ENCODE measurements at regions not wholly inside any gene's neighbourhood (a gene's known extent, or its start where the extent isn't known, plus 50 kb on each side); places are given as distances from the start of the nearest gene placed in this dataset.

DNA sequence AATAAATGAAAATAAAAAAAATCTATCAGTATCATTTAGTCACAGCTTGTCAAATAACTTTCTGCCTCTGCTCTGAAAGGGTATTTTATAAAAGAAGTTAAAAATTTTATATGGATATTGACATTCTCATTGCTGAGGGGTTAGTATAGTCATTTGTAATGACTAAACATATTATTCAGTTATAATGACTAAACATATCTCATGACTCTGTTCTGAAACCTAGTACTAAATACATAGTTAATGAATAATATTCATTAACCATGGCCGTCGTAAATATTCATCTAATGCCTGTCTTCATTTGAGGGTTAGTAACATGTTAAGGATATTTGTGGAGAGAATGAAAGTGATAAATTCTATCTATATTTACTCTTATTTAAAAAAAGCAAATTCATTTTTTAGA, 69.1 kb upstream of the MAP4K3 start:
- peaks cover 17% of the 10 kb centered on the region for H3K27me3 Mint-ChIP-seq
- H3K36me3 Mint-ChIP-seq, result no peaks in the 10 kb centered on the region
- no peaks in the 10 kb centered on the region for H3K9me3 Mint-ChIP-seq
- H3K27ac Mint-ChIP-seq, result no peak overlapping the region
- CTCF ChIA-PET, result interaction anchor here (0.7 kb wide), 1 partner anchor 945 kb away, joined by 3 read pairs; no protein-coding TSS in a partner anchor
- no peak overlapping the region for H3K4me3 Mint-ChIP-seq
- DNase-seq, result no peak
- H3K4me1 Mint-ChIP-seq, result no peaks in the 10 kb centered on the region

DNA sequence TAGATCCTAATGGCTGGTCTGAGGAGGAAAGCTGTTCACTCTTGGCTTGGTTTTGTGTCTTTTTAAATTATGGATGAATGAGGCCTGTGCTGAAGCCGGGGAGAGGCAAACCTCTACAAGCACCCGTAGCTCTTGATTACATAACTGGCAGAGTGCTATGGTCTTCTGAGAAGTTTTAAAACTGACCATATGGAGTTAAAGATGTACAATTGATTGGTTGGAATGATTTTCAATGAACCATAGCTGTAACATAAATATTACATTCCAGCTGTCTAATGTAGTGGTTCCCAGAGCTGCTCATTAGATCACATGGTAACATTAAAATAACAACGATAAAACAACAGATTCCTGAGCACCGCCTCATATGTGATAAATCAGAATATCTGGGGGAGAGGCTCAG, 71.1 kb upstream of the MAP4K3 start:
- no peaks in the 10 kb centered on the region for H3K9me3 Mint-ChIP-seq
- CTCF ChIA-PET, result no interaction called here
- H3K4me3 Mint-ChIP-seq, result no peak overlapping the region
- no peak overlapping the region for H3K27ac Mint-ChIP-seq
- peaks cover under 1% of the 10 kb centered on the region for H3K4me1 Mint-ChIP-seq
- peaks cover 6% of the 10 kb centered on the region for H3K27me3 Mint-ChIP-seq
- no peaks in the 10 kb centered on the region for H3K36me3 Mint-ChIP-seq
- DNase-seq, result no peak

DNA sequence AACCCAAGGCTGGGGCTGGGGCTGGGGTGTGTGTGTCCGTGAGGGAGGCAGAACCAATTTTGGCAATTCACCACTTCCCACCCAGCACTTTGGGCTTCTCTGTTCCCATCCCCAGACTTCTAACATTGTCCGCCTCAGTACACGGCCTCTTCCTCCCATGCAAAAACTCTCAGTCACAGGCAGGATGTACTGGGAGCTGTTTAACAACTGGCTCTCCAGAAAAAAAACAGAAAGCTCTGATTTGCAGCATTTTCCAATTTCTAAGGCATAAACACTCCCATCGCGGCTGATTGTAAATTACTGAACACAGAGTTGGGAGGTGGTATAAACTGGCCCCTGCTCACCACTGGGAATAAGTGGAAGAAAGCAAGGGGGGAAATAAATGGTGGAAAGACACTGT, 73.1 kb upstream of the MAP4K3 start:
- H3K36me3 Mint-ChIP-seq, result no peaks in the 10 kb centered on the region
- H3K27ac Mint-ChIP-seq, result no peak overlapping the region
- DNase-seq, result no peak
- no peaks in the 10 kb centered on the region for H3K9me3 Mint-ChIP-seq
- no peaks in the 10 kb centered on the region for H3K27me3 Mint-ChIP-seq
- no peak overlapping the region for H3K4me3 Mint-ChIP-seq
- CTCF ChIA-PET, result no interaction called here
- peaks cover 9% of the 10 kb centered on the region for H3K4me1 Mint-ChIP-seq

DNA sequence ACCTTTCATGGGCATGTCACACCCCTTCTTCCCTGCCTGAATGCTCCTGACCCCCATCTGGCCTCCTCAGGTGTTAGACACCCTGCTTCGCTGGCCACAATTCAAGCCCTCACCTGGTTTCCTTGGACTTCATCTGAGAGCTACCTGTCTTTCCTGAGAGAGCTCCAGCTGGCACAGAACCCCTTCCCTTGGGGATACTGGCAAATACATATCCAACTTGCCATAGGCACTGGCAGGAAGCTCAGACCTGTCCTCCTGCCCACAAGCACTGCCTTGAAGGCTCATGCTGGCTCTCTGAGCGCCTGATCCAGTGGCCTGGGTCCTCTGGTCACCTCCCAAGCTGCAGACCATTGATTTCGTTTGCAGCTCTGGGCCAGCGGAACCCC, 74.1 kb upstream of the MAP4K3 start:
- Mint-ChIP-seq H3K36me3 (no peaks in the 10 kb centered on the region), H3K4me3 (no peak overlapping the region), H3K4me1 (peaks cover 9% of the 10 kb centered on the region), H3K27me3 (no peaks in the 10 kb centered on the region), H3K27ac (no peak overlapping the region), H3K9me3 (no peaks in the 10 kb centered on the region)
- CTCF ChIA-PET, result interaction anchor here (0.7 to 1.8 kb wide), 3 partner anchors 14 to 219 kb away, joined by 3 to 5 read pairs (median 4); no protein-coding TSS in a partner anchor
- no peak for DNase-seq

DNA sequence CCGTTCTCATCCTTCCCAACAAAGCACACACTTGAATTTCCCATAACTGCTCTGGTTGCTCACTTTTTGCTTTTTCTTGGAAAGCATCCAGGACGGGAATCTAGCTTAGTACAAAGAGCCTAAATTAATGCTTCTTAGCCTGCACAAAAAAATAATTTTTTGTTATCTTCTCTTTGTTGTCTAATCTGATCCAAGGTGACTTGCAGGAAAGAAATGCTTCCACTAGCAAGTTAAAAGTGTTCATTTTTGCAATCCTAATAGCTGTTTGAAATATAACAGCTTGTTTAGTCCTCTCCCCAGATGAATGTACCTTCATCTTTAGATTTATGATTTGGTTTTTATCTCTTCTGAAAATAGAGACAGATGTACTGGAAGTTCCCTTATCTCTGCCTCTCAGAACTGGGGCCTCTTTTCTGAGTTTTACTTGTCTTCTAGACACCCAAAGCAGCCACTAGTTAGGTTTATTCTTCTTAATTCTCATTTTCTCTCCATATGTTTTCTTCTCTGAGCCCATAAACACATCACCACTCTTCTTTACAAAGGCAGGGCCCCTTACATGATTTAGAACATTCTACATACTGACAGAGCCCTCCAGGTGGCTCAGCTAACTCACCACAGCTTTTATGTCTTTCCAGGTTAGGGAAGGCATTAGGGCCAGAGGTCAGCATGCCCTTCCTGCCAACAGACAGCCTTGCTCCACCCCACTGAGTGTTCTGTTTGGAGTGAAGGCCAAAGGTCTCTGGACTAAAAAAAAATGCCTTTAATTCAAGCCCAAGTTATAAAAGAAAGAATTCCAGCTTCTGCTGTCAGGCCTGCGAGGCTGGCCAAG, 74.7 kb upstream of the MAP4K3 start:
- Mint-ChIP-seq H3K36me3 (no peaks in the 10 kb centered on the region), H3K27ac (no peak overlapping the region), H3K27me3 (no peaks in the 10 kb centered on the region), H3K4me1 (peaks cover 9% of the 10 kb centered on the region), H3K4me3 (no peak overlapping the region), H3K9me3 (no peaks in the 10 kb centered on the region)
- CTCF ChIA-PET, result interaction anchor here (0.7 to 1.8 kb wide), 4 partner anchors 15 to 218 kb away, joined by 3 to 5 read pairs (median 4); no protein-coding TSS in a partner anchor
- DNase-seq, result no peak

DNA sequence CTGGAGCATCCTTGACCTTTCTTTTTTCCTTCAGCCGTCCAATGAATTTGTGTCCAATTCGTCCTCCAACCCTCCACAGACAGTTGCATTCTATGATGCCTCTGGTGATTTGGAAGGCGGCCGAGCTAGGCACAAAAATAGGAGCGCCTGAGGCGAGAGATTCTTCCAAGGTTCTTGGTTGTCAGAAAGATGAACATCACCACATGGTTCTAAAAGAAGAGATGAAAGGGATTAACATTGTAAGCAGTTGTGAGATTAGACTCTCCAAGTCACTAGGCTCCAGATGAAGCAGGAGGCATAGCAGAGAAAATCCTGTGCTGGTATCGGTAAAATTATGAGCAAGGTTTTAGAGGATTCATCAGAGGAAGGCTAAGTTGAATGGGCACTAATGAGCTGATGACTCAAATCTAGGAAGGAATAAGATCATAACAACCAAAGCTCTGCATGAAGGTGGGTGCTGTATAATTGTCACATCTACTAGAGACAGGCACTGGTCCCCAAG, 75.4 kb upstream of the MAP4K3 start:
- Mint-ChIP-seq H3K4me3 (no peak overlapping the region), H3K27me3 (no peaks in the 10 kb centered on the region), H3K9me3 (no peaks in the 10 kb centered on the region), H3K36me3 (no peaks in the 10 kb centered on the region), H3K27ac (no peak overlapping the region), H3K4me1 (peaks cover 9% of the 10 kb centered on the region)
- DNase-seq, result no peak
- CTCF ChIA-PET, result interaction anchor here (1.0 to 1.8 kb wide), 2 partner anchors 133 to 214 kb away, joined by 3 to 5 read pairs; no protein-coding TSS in a partner anchor

DNA sequence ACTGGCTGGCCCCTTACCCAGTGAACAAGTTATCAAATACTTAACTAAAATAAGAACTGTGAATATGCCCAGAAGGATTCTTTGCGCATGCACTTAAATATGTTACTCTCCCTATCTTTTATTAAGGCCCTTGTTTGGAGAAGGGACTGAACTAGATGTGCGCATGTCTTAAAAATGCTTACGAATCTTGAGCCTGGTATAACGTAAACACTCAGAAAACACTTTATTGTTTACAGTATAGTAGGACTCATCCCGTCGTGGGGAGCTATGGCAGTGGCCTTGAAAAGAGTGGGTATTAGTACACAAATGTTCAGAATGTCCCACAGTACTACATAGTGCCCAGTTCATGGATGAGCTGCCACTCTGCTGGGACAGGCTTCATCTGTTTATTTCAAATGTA, 75.9 kb upstream of the MAP4K3 start:
- Mint-ChIP-seq H3K27ac (no peak overlapping the region), H3K36me3 (no peaks in the 10 kb centered on the region), H3K27me3 (no peaks in the 10 kb centered on the region), H3K4me1 (peaks cover 9% of the 10 kb centered on the region), H3K4me3 (no peak overlapping the region), H3K9me3 (no peaks in the 10 kb centered on the region)
- no peak for DNase-seq
- CTCF ChIA-PET, result interaction anchor here (1.8 kb wide), 1 partner anchor 133 kb away, joined by 5 read pairs; no protein-coding TSS in a partner anchor

DNA sequence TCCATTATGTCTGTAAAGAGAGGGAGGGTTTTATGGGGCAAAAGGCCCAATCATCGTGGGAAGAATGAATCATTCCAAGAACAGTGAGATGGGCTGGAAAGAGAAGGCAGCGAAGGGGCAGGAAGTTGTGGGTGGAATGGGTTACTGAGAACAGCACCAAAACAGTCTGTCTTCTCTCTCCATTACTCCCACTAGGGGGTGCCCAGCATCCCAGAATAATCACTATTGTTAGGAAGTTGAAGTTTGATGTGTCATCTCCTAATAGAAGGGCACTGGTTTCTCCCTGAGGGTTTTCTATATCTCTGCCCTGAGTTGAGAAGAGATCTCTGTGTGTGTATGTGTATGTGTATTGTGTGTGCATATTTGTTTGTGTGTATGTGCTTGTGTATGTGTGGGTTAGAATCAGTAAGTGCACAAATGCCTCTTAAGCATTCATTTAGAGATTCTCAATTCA, 76.6 kb upstream of the MAP4K3 start:
- CTCF ChIA-PET, result no interaction called here
- no peak overlapping the region for H3K4me3 Mint-ChIP-seq
- DNase-seq, result peak; percentile 30
- no peaks in the 10 kb centered on the region for H3K9me3 Mint-ChIP-seq
- H3K36me3 Mint-ChIP-seq, result no peaks in the 10 kb centered on the region
- H3K27ac Mint-ChIP-seq, result no peak overlapping the region
- H3K27me3 Mint-ChIP-seq, result no peaks in the 10 kb centered on the region
- H3K4me1 Mint-ChIP-seq, result peaks cover 9% of the 10 kb centered on the region

DNA sequence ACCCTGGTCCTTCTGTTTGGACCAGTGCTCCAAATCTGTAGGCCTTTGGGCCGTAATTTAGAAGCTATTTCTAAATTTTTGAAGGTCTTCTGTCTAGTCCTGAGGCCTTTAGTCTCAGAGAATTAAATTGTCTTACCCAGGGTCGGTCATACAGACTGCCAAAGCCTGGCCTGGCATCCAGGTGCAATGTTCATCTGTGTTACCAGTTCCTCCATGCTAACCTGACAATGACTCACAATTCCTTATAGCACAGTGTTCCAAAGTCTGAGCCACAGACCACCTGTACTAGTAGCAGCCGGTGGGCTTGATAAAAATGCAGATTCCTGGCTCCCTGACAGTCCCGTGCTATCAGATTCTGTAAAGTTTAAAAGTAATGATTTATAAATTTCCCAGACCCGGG, 77.7 kb upstream of the MAP4K3 start:
- Mint-ChIP-seq H3K27ac (no peak overlapping the region), H3K27me3 (no peaks in the 10 kb centered on the region), H3K9me3 (no peaks in the 10 kb centered on the region), H3K4me1 (peaks cover 9% of the 10 kb centered on the region), H3K4me3 (no peak overlapping the region), H3K36me3 (no peaks in the 10 kb centered on the region)
- DNase-seq, result no peak
- CTCF ChIA-PET, result interaction anchor here (0.5 to 1.2 kb wide), 2 partner anchors 14 to 135 kb away, joined by 3 to 4 read pairs; no protein-coding TSS in a partner anchor

DNA sequence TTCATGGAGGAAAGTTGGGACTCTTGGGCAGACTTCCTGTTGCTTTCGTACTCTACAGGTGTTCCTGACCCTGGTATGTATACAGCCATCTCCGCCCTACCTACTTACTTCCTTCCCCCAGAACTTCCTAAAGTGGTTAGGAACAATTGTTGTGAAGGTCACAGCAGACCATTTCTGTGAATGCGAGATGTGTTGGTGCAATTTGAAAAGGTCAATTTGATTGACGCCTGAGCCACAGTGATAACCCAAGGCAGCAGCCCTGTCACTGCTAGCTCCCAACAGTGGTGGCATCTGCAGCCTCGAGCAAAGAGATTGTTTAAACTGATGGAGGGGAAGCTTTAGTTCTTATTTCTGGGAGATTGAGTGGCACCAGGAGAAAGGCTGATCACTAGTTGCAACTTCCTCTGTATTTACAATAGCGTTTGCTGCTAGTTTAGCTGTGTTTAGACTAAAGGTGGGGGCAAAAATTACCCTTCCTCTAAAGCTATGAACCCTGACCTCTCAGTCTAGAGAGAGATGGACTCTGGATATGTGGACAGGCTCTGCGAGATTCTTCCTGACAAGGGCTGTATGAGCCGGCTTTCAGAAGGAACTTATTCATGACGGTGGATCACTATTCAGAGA, 78.3 kb upstream of the MAP4K3 start:
- Mint-ChIP-seq H3K9me3 (no peaks in the 10 kb centered on the region), H3K27me3 (no peaks in the 10 kb centered on the region), H3K4me3 (no peak overlapping the region), H3K27ac (no peak overlapping the region), H3K4me1 (peaks cover 9% of the 10 kb centered on the region), H3K36me3 (no peaks in the 10 kb centered on the region)
- CTCF ChIA-PET, result interaction anchor here (0.5 to 1.2 kb wide), 2 partner anchors 14 to 136 kb away, joined by 3 to 4 read pairs; no protein-coding TSS in a partner anchor
- no peak for DNase-seq

DNA sequence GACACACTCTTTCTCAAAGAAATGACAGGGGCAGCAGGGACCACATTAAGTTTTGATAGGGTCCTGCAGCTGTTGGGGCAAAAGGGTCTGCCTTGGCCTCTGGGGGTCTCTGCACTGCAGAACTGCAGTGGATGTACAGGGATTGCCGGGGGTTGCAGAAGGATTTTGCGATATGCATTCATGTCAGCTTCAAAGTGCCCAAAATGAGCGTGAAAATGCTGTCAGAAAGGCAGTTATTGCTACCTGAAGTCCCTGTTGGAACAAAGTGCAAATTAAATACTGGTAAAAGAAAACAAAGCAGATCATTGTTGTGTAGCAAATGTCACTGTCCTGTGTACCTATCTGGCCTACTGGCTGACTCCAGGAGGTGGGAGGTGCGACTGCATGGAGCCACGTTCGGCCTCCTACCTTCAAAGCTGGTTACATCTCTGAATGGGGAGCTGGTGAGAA, 78.8 kb upstream of the MAP4K3 start:
- no peak overlapping the region for H3K27ac Mint-ChIP-seq
- H3K4me3 Mint-ChIP-seq, result no peak overlapping the region
- no peaks in the 10 kb centered on the region for H3K27me3 Mint-ChIP-seq
- H3K4me1 Mint-ChIP-seq, result peaks cover 9% of the 10 kb centered on the region
- no peaks in the 10 kb centered on the region for H3K36me3 Mint-ChIP-seq
- no peaks in the 10 kb centered on the region for H3K9me3 Mint-ChIP-seq
- CTCF ChIA-PET, result interaction anchor here (1.2 kb wide), 1 partner anchor 136 kb away, joined by 3 read pairs; no protein-coding TSS in a partner anchor
- DNase-seq, result no peak

DNA sequence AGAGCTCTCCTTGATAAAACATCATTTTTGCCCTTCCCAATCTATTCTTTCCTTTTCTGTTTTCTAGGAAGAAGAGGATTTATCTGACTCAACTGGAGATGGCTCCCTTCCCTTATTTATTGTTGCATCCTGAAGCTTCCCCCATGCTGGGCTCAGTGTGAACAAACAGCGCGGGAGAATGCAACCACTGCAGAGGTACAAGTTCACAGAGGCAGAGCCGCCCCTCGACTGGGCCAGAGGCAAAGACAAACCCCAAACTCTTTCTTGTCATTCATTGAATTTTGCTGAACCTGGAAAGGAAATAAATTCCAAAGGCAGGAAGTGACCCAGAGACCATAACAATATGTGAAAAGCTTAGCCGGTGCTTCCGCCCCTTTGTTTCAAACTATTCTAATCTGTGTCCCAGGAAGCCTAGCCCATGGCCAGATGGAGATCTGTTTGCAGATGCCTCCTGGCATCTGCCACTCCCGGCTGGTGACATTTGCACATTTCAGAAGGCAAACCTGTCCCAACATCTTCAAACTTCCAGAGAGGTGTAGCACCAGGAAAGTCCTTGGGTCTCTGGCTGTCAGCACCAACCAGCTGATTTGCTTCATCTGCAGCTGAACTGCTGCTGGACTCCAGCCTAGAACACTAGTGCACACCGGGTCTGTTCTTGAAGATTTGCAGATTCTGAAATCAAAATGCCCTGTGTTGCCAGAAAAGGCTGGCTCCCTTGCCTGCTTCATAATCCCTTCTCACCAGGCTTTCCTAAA, 79.4 kb upstream of the MAP4K3 start:
- no peak for DNase-seq
- H3K9me3 Mint-ChIP-seq, result no peaks in the 10 kb centered on the region
- H3K4me3 Mint-ChIP-seq, result no peak overlapping the region
- peaks cover 9% of the 10 kb centered on the region for H3K4me1 Mint-ChIP-seq
- H3K27me3 Mint-ChIP-seq, result no peaks in the 10 kb centered on the region
- CTCF ChIA-PET, result no interaction called here
- no peaks in the 10 kb centered on the region for H3K36me3 Mint-ChIP-seq
- no peak overlapping the region for H3K27ac Mint-ChIP-seq

DNA sequence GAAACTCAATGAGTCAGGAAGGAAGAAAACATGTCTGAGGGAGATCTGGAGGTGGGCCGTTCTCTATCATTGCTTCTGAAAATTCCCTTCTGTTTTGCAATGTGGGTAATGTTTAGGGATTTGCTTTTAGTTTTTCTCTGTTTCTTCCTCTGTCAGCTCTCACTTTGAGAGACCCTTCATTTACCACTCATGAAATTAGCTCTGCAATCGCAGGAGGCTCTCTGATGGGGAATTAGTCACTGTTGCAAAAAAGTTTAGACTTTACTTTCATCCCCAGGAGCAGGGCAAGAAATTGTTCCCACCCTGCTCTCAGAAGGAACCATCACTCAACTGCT, 80.0 kb upstream of the MAP4K3 start:
- no peak overlapping the region for H3K27ac Mint-ChIP-seq
- H3K27me3 Mint-ChIP-seq, result no peaks in the 10 kb centered on the region
- CTCF ChIA-PET, result no interaction called here
- DNase-seq, result no peak
- H3K9me3 Mint-ChIP-seq, result no peaks in the 10 kb centered on the region
- H3K36me3 Mint-ChIP-seq, result no peaks in the 10 kb centered on the region
- no peak overlapping the region for H3K4me3 Mint-ChIP-seq
- peaks cover 9% of the 10 kb centered on the region for H3K4me1 Mint-ChIP-seq

DNA sequence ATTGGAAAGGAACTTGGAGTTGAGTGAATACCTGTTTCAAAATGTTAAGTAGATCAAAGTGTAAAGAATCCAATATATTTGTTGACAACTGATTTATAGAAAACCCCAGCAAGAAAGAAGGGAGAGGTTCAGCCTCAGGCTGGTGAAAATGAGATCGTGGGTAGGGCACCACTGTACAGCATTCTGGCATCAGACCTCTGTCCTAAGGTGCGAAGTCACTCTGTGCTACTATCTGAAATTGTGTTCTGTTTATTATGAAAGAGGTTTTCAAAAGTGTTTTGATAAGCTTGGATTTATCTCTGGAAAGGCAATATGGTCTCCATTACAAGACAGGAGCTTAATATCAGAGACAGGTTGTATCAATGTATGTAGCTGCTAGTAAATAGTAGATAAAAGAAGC, 80.5 kb upstream of the MAP4K3 start:
- Mint-ChIP-seq H3K4me1 (peaks cover 9% of the 10 kb centered on the region), H3K27ac (no peak overlapping the region), H3K36me3 (no peaks in the 10 kb centered on the region), H3K4me3 (no peak overlapping the region), H3K9me3 (peaks cover 3% of the 10 kb centered on the region), H3K27me3 (no peaks in the 10 kb centered on the region)
- DNase-seq, result no peak
- CTCF ChIA-PET, result no interaction called here

All from activated naive CD4-positive, alpha-beta T cell treated with anti-CD3 and anti-CD28 coated beads, Interleukin-2, amount 10 ng/mL, durations not matched to agents 7 days and 5 days (primary cell).